ENCODE measurements at regions not wholly inside any gene's neighbourhood (a gene's known extent, or its start where the extent isn't known, plus 50 kb on each side); places are given as distances from the start of the nearest gene placed in this dataset.

GRCh38 chr6:167551628-167552257 lies 226.9 kb downstream of the TTLL2 start:
- no peak for DNase-seq
- H3K4me1 Mint-ChIP-seq = no peaks in the 10 kb centered on the region
- Histone ChIP-seq H3K27me3 (replicated peaks in 1 of 2; ENCODE audit: control insufficient read depth in 2 of 2, extremely low read depth in 1 of 2, insufficient read depth in 2 of 2, low read length in 1 of 2) (peaks cover 0 to 17% of the 10 kb centered on the region in 2 experiments), H3K4me1 (ENCODE audit: control insufficient read depth in 1 of 2, extremely low read depth in 1 of 2, insufficient read depth in 2 of 2, low read length in 2 of 2) (no peaks in the 10 kb centered on the region), H3K36me3 (ENCODE audit: control insufficient read depth in 2 of 2, extremely low read depth in 1 of 2, insufficient read depth in 1 of 2, low read length in 1 of 2) (no peaks in the 10 kb centered on the region), H3K4me3 (ENCODE audit: control insufficient read depth in 1 of 2, extremely low read depth in 1 of 2, low read length in 1 of 2) (no peak overlapping the region), H3K27ac (ENCODE audit: low read length) (no peak overlapping the region), H3K9me3 (no peaks in the 10 kb centered on the region)
- H3K9me3 Mint-ChIP-seq = peaks cover 6 to 18% (median 8%) of the 10 kb centered on the region in 3 donors
- 86% methylated on average over 24 of the region's 26 CpGs for WGBS (ENCODE audit: insufficient coverage)
- ATAC-seq (replicated peaks in 1 of 4) = no peak
- no peak overlapping the region for H3K27ac Mint-ChIP-seq
- H3K4me3 Mint-ChIP-seq = no peak overlapping the region
- H3K27me3 Mint-ChIP-seq = peaks cover 0 to 6% of the 10 kb centered on the region in 2 donors
- CTCF ChIA-PET = no interaction called here
- H3K36me3 Mint-ChIP-seq = no peaks in the 10 kb centered on the region
- POLR2A ChIA-PET = no interaction called here

GRCh38 chr6:167552258-167552630 lies 227.4 kb downstream of the TTLL2 start:
- ATAC-seq (replicated peaks in 1 of 4) (no peak), DNase-seq (no peak)
- no peaks in the 10 kb centered on the region for H3K9me3 ChIP-seq
- WGBS (ENCODE audit: insufficient coverage) = 87% methylated on average over 15 of the region's 15 CpGs
- Mint-ChIP-seq H3K27me3 (peaks cover 0 to 6% of the 10 kb centered on the region in 2 donors), H3K9me3 (peaks cover 6 to 23% (median 12%) of the 10 kb centered on the region in 3 donors), H3K27ac (no peak overlapping the region), H3K4me3 (no peak overlapping the region), H3K36me3 (no peaks in the 10 kb centered on the region), H3K4me1 (no peaks in the 10 kb centered on the region)
- no peak overlapping the region for H3K27ac ChIP-seq (ENCODE audit: low read length)
- POLR2A ChIA-PET = no interaction called here
- peaks cover 0 to 14% of the 10 kb centered on the region in 2 experiments for H3K27me3 ChIP-seq (replicated peaks in 1 of 2; ENCODE audit: control insufficient read depth in 2 of 2, extremely low read depth in 1 of 2, insufficient read depth in 2 of 2, low read length in 1 of 2)
- CTCF ChIA-PET = no interaction called here
- H3K36me3 ChIP-seq (ENCODE audit: control insufficient read depth in 2 of 2, extremely low read depth in 1 of 2, insufficient read depth in 1 of 2, low read length in 1 of 2) = no peaks in the 10 kb centered on the region
- no peak overlapping the region for H3K4me3 ChIP-seq (ENCODE audit: control insufficient read depth in 1 of 2, extremely low read depth in 1 of 2, low read length in 1 of 2)
- H3K4me1 ChIP-seq (ENCODE audit: control insufficient read depth in 1 of 2, extremely low read depth in 1 of 2, insufficient read depth in 2 of 2, low read length in 2 of 2) = no peaks in the 10 kb centered on the region

GRCh38 chr6:167552961-167553735 lies 228.3 kb downstream of the TTLL2 start:
- CTCF ChIA-PET = no interaction called here
- POLR2A ChIA-PET = no interaction called here
- no peaks in the 10 kb centered on the region for H3K36me3 Mint-ChIP-seq
- H3K4me1 Mint-ChIP-seq = no peaks in the 10 kb centered on the region
- H3K9me3 Mint-ChIP-seq = peaks cover 6 to 23% (median 12%) of the 10 kb centered on the region in 3 donors
- DNase-seq (no peak), ATAC-seq (replicated peaks in 1 of 4) (no peak)
- 83% methylated on average over 16 of the region's 19 CpGs for WGBS (ENCODE audit: insufficient coverage)
- H3K4me3 Mint-ChIP-seq = no peak overlapping the region
- H3K4me1 ChIP-seq (ENCODE audit: control insufficient read depth in 1 of 2, extremely low read depth in 1 of 2, insufficient read depth in 2 of 2, low read length in 2 of 2) = no peaks in the 10 kb centered on the region
- H3K27ac ChIP-seq (ENCODE audit: low read length) = no peak overlapping the region
- H3K27me3 Mint-ChIP-seq = peaks cover 0 to 6% of the 10 kb centered on the region in 2 donors
- no peak overlapping the region for H3K27ac Mint-ChIP-seq
- no peaks in the 10 kb centered on the region for H3K36me3 ChIP-seq (ENCODE audit: control insufficient read depth in 2 of 2, extremely low read depth in 1 of 2, insufficient read depth in 1 of 2, low read length in 1 of 2)
- H3K27me3 ChIP-seq (replicated peaks in 1 of 2; ENCODE audit: control insufficient read depth in 2 of 2, extremely low read depth in 1 of 2, insufficient read depth in 2 of 2, low read length in 1 of 2) = peaks cover 0 to 16% of the 10 kb centered on the region in 2 experiments
- no peak overlapping the region for H3K4me3 ChIP-seq (ENCODE audit: control insufficient read depth in 1 of 2, extremely low read depth in 1 of 2, low read length in 1 of 2)
- H3K9me3 ChIP-seq = no peaks in the 10 kb centered on the region

- ATAC-seq (replicated peaks in 1 of 4) = no peak
Observed at GRCh38 chr6:167553736-167554119, 228.8 kb downstream of the TTLL2 start.

GRCh38 chr6:167554854-167555253 lies 230.0 kb downstream of the TTLL2 start:
- DNase-seq (no peak), ATAC-seq (replicated peaks in 1 of 4) (no peak)
- no peak overlapping the region for H3K4me3 Mint-ChIP-seq
- Histone ChIP-seq H3K4me1 (ENCODE audit: control insufficient read depth in 1 of 2, extremely low read depth in 1 of 2, insufficient read depth in 2 of 2, low read length in 2 of 2) (no peaks in the 10 kb centered on the region), H3K36me3 (ENCODE audit: control insufficient read depth in 2 of 2, extremely low read depth in 1 of 2, insufficient read depth in 1 of 2, low read length in 1 of 2) (no peaks in the 10 kb centered on the region), H3K27me3 (replicated peaks in 1 of 2; ENCODE audit: control insufficient read depth in 2 of 2, extremely low read depth in 1 of 2, insufficient read depth in 2 of 2, low read length in 1 of 2) (peaks cover 0 to 8% of the 10 kb centered on the region in 2 experiments), H3K27ac (ENCODE audit: low read length) (no peak overlapping the region), H3K4me3 (ENCODE audit: control insufficient read depth in 1 of 2, extremely low read depth in 1 of 2, low read length in 1 of 2) (no peak overlapping the region), H3K9me3 (no peaks in the 10 kb centered on the region)
- CTCF ChIA-PET = no interaction called here
- peaks cover under 1 to 13% of the 10 kb centered on the region in 2 donors for H3K27me3 Mint-ChIP-seq
- POLR2A ChIA-PET = no interaction called here
- H3K9me3 Mint-ChIP-seq = peaks cover 6 to 23% (median 12%) of the 10 kb centered on the region in 3 donors
- H3K36me3 Mint-ChIP-seq = no peaks in the 10 kb centered on the region
- 92% methylated on average over 6 of the region's 11 CpGs for WGBS (ENCODE audit: insufficient coverage)
- no peak overlapping the region for H3K27ac Mint-ChIP-seq
- no peaks in the 10 kb centered on the region for H3K4me1 Mint-ChIP-seq

More at GRCh38 chr6:167553736-167554119, 228.8 kb downstream of the TTLL2 start:
- POLR2A ChIA-PET = no interaction called here
- 87% methylated on average over 6 of the region's 9 CpGs for WGBS (ENCODE audit: insufficient coverage)
- DNase-seq = no peak
- H3K9me3 Mint-ChIP-seq = peaks cover 6 to 23% (median 12%) of the 10 kb centered on the region in 3 donors
- peaks cover 0 to 10% of the 10 kb centered on the region in 2 donors for H3K27me3 Mint-ChIP-seq
- Histone ChIP-seq H3K36me3 (ENCODE audit: control insufficient read depth in 2 of 2, extremely low read depth in 1 of 2, insufficient read depth in 1 of 2, low read length in 1 of 2) (no peaks in the 10 kb centered on the region), H3K27me3 (replicated peaks in 1 of 2; ENCODE audit: control insufficient read depth in 2 of 2, extremely low read depth in 1 of 2, insufficient read depth in 2 of 2, low read length in 1 of 2) (peaks cover 0 to 10% of the 10 kb centered on the region in 2 experiments), H3K4me1 (ENCODE audit: control insufficient read depth in 1 of 2, extremely low read depth in 1 of 2, insufficient read depth in 2 of 2, low read length in 2 of 2) (no peaks in the 10 kb centered on the region), H3K27ac (ENCODE audit: low read length) (no peak overlapping the region), H3K4me3 (ENCODE audit: control insufficient read depth in 1 of 2, extremely low read depth in 1 of 2, low read length in 1 of 2) (no peak overlapping the region), H3K9me3 (no peaks in the 10 kb centered on the region)
- CTCF ChIA-PET = no interaction called here
- no peaks in the 10 kb centered on the region for H3K36me3 Mint-ChIP-seq
- H3K27ac Mint-ChIP-seq = no peak overlapping the region
- H3K4me3 Mint-ChIP-seq = no peak overlapping the region
- no peaks in the 10 kb centered on the region for H3K4me1 Mint-ChIP-seq

- no peaks in the 10 kb centered on the region for H3K4me1 Mint-ChIP-seq
- H3K4me1 ChIP-seq (ENCODE audit: control insufficient read depth in 1 of 2, extremely low read depth in 1 of 2, insufficient read depth in 2 of 2, low read length in 2 of 2) = no peaks in the 10 kb centered on the region
- DNase-seq = no peak
- H3K27ac Mint-ChIP-seq = no peak overlapping the region
- no peaks in the 10 kb centered on the region for H3K36me3 ChIP-seq (ENCODE audit: control insufficient read depth in 2 of 2, extremely low read depth in 1 of 2, insufficient read depth in 1 of 2, low read length in 1 of 2)
- ChIA-PET CTCF (no interaction called here), POLR2A (no interaction called here)
- H3K4me3 ChIP-seq (ENCODE audit: control insufficient read depth in 1 of 2, extremely low read depth in 1 of 2, low read length in 1 of 2) = no peak overlapping the region
- H3K27ac ChIP-seq (ENCODE audit: low read length) = no peak overlapping the region
- H3K9me3 Mint-ChIP-seq = peaks cover 6 to 23% (median 12%) of the 10 kb centered on the region in 3 donors
- no peaks in the 10 kb centered on the region for H3K9me3 ChIP-seq
- H3K27me3 ChIP-seq (replicated peaks in 1 of 2; ENCODE audit: control insufficient read depth in 2 of 2, extremely low read depth in 1 of 2, insufficient read depth in 2 of 2, low read length in 1 of 2) = peaks cover 0 to 8% of the 10 kb centered on the region in 2 experiments
- ATAC-seq (replicated peaks in 1 of 4) = no peak
- H3K36me3 Mint-ChIP-seq = no peaks in the 10 kb centered on the region
- peaks cover 4 to 16% of the 10 kb centered on the region in 2 donors for H3K27me3 Mint-ChIP-seq
- H3K4me3 Mint-ChIP-seq = no peak overlapping the region
Observed at GRCh38 chr6:167555836-167556235, 230.9 kb downstream of the TTLL2 start.
